GM21825 (cell line): ENCODE measurements at regions not wholly inside any gene's neighbourhood (a gene's known extent, or its start where the extent isn't known, plus 50 kb on each side); places are given as distances from the start of the nearest gene placed in this dataset.
"Not testable (repeated sequence)": the region's sequence is repeated elsewhere in the genome, so short reads cannot be mapped to it uniquely, and the experiment has no call there.

Experiments
- ATAC-seq: cut with Tn5 transposase; IDR thresholded peaks from one replicate; pipeline ENCODE4 v1.9.1; 2021; ENCODE audit warnings: mild to moderate bottlenecking, moderate library complexity; ENCODE audit not compliant: unreplicated experiment

DNA sequence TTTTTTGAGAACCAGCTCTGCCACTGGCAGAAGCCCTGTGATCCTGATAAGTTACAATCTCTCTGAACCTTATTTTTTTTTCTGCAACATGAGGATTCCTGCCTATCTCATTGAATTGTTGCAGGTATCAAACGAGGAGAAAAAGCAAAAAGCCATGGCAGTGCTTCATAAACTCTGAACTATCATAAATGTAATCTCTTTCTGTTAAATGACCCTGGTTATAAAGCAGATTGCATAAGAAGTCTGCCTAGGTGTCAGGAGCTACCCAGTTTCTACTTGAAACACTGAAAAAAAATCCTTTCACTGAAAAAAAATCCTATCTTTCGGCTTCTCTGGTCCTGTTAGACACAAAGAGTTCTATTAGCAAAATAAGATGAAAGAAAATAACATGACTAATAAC, 172.7 kb downstream of the FAM43A start:
- no peak for ATAC-seq

DNA sequence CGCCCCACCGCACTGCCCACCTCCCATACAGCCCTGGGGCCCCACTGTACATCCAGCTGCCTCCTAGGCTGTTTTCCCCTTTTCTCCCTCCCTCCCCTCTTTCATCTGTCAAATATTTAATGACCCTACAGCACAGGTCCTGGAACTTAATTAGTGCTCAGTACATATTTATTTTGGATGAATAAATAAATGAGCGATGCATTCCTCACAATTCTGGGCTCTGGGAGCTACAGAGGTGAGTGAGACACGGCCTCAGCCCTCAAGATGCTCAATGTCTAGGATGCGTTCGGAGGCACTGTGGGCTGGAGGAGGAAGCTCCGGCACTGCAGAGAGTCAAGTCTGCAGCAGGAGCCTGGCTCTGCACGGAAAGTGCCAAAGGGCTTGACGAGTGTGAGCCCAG, 175.0 kb downstream of the FAM43A start:
- no peak for ATAC-seq

- ATAC-seq = no peak
These were observed 175.7 kb downstream of the FAM43A start for GRCh38 chr3:194861375-194861774.

DNA sequence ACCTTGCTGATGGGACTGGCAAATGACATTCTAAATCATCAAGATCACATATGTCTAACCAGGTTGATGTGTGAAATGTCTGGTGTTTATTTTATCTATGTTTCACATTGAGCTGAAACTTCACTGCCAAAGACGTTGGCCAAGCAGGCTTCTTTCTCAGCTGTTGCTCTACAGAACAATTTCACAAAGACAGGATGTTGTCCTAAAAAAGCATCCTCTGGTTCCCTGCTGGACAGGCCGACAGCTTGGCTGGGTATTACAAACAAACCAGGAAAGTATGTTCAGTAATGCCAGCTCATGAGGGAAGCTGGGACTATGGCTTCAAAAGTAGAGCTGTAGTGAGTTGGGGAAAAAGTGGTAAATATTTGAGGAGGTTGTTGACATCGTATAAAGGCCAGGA, 179.4 kb downstream of the FAM43A start:
- no peak for ATAC-seq

DNA sequence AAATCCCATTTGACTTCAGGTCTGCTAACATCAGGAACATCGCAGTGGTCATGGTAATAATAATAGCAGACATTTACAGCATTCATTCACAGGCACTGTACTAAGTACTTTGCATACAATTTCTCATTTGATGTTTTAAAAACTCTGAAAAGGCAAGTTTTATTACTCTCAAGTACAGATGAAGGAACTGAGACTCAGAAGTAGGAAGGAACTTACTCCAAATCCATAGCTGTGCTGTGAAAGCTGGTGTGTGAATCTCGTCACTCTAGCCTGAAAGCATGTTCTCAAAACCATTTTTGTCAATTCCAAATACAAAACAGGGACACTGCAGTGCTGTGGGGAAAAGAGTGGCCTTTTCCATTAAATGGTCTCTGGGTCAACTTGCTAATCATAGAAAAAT, 179.9 kb downstream of the FAM43A start:
- ATAC-seq = no peak

GRCh38 chr3:194866236-194866635, 180.6 kb downstream of the FAM43A start:
- ATAC-seq = no peak

GRCh38 chr3:194867270-194867983, 181.7 kb downstream of the FAM43A start:
- no peak for ATAC-seq

- ATAC-seq = no peak
These were observed 183.1 kb downstream of the FAM43A start for GRCh38 chr3:194868831-194869230.

DNA sequence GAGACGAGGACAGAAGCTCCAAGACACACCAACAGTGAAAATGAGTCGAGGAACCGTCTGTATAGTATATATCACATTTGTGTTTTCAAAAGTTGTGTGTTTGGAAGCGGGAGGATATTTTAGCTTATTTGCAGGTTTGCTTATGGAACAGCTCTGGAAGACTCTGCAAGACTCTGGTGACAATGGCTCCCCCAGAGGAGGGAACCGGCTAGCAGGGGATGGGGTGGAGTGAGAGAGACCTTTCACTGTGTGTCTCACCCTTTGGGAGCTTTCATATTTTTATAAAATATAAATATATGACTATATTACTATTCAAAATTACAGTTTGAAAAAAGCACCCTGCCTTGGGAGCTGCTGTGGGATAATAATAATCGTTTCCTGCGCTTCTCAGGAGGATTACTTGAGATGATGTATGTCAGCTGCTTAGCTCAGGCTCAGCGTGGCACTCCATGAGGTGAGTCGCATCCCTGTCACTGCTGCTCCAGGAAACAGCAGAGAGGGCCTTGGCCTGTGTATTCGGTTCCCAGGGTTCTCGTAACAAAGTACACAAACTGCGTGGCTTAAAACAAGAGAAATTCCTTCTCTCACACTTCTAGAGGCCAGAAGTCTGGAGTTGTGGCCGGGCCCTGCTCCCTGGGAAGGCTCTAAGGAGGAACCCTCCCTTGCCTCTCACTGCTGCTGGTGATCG, 183.9 kb downstream of the FAM43A start:
- ATAC-seq = no peak

- ATAC-seq = no peak
These were observed 184.9 kb downstream of the FAM43A start for GRCh38 chr3:194870394-194871110.

DNA sequence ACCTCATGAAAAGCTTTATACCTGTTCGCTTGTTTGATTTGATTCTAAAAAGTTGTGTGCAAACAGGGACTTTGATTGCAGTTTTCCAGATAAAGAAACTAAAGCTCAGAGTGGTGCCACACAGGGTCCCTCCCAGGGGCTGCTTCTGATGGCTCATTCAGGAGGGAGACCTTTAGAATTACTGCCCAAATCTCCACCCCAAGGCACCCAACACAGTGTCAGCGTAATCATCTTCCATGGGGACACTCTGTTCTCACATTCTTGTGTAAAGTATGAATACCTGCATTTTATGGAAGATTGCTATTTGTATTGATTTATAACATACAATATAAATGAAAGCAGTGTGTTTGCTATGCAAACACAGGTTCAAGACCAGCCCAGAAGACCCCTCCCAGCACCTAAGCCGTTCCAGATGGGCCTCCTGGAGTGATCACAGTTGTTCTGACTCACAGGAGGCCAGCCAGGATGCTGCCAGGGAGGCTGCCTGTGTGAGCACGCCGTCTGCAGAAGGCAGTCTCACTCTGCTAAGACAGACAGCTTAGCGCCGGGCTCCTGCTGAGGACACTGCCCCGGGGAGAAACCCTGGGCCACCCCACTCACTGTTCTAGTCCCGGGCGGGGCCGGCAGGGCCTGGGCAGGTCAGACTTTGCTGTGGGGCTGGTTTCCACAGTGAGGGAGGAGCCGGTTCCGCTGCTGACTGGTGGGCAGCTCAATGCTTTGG, 185.6 kb downstream of the FAM43A start:
- no peak for ATAC-seq

DNA sequence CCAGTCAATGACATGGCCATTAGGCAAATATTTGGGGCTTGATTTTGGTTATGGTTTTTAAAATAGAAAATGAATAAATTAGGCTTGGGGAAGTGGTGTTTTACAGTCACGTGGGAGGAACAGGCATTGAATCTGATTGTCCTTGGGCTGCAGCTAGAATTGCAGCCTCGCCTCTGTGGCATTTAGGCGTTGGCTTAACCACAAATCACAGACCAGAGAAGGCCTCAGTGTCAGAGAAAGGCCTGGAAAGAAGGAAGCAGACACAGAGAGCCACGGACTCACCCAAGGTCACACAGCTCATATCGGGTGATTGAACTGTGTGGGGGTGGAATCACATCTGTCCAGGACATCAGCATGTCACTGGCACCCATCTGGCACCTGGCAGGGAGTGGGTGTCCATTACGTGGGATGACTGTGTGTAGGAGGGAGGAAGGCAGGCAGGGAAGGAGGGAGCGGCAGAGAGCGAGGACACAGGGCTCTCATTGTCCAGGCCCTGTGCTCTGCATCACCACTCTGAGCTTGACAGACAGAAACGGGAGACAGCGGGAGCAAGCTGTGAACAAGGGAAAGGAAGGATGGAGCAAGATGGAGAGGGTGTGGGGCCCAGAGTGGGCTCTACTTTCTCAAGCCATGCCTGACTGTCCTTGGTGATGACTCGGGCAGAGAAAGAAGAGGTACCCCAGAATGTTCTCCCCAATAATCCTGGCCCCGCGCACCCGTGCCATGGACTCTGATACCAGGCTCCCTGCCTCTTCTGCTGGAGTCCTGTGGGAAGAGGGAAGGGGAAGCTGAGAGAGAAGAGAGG, 186.4 kb downstream of the FAM43A start:
- ATAC-seq = no peak

DNA sequence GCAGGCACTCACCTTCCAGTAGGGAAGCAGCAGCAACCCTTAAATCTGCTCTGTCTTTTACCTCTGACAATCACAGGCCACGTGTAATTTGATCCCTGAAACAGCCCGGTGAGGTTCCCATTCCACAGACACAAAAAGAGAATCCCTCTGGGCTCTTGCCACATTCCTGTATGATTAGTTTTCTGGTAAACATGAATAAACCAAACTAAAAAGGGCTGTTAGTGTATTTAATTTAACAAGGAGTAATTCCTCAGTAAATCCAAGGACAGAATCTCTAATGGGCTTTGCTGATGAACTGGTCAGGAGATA, 186.9 kb downstream of the FAM43A start:
- ATAC-seq = no peak

DNA sequence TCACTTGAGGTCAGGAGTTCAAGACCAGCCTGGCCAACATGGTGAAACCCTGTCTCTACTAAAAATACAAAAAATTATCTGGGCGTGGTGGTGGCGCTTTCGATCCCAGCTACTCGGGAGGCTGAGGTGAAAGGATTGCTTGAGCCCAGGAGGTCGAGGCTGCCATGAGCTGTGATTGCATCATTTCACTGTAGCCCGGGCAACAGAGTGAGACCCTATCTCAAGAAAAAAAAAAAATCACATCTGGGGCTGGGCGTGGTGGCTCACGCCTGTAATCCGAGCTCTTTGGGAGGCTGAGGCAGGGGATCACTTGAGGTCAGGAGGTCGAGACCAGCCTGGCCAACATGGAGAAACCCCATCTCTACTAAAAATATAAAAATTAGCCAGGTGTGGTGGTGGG, 187.8 kb downstream of the FAM43A start:
- ATAC-seq = not testable (repeated sequence)

DNA sequence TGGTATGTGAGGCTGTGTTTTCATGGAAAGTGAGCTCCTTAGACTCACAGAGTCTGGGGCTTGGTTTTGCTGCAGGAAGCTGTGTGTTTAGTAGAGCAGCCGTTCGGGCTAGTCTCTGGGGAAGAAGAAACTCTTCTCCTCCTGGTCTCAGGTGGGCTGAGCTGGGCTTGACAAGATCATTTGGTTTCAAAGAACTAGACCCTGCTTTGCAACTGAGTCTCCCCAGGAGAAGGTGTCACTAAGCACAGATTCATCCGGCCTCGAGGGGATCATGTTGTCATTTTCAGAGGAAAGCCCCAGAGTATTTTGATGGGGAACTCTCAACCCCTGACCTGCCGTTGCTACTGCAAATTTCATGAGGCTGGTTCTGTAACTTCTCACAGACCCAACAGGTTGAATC, 188.5 kb downstream of the FAM43A start:
- ATAC-seq = no peak

- ATAC-seq = no peak
These were observed 189.1 kb downstream of the FAM43A start for GRCh38 chr3:194874783-194875182.

GRCh38 chr3:194875581-194876402, 190.1 kb downstream of the FAM43A start:
- no peak for ATAC-seq

DNA sequence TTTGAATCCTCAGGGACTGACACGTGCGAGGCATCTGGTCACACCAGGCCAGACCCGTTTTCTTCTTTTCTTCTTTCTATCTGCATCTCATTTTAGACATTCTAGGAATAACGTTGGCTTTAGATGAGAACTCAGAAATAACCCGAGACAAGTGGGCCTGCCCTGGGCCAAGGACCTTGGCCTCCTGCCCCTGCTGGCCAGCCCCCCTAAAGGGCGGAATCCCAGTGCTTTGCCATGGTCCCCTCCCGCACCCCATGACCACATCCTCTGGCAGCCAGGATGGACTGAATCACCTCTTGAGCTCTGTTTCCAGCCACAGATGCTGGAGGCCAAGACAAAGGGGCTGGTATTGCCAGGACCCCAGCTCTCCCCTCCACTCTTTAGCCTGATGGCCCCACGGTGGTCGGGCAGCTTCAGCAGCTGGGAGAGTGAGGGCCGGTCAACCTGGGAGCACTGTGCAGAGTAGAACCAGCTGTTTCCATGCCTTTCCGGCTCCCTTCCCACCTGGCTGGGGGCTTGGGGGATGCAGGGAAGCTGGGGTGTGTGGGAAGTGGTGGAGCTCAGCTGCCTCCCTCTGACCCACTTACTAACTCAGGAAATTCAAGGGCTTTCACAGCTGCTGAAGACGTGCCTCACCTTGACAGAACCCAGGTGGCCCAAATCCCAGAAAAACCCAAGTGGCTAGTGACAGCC, 190.9 kb downstream of the FAM43A start:
- ATAC-seq = no peak
